GM10266 (cell line): ENCODE measurements at regions not wholly inside any gene's neighbourhood (a gene's known extent, or its start where the extent isn't known, plus 50 kb on each side); places are given as distances from the start of the nearest gene placed in this dataset.
A peak's percentile ranks its signal among the peaks of the same experiment; 100 is the strongest.

Source experiments
- DNase-seq: peaks from one replicate; pipeline ENCODE4 v3.0.0; 2012; ENCODE audit errors: extremely low spot score
- CTCF ChIP-seq: IDR thresholded peaks from 2 replicates; pipeline ENCODE4 v1.5.1; 2012; ENCODE audit warnings: mild to moderate bottlenecking, low read depth; ENCODE audit not compliant: control insufficient read depth, insufficient read depth; ENCODE audit errors: missing control alignments

- TF ChIP-seq CTCF: no peak
- no peak for DNase-seq
These were observed 98.4 kb downstream of the EFNB1 start for GRCh38 chrX:68927178-68927577.

GRCh38 chrX:68923147-68923546 lies 94.3 kb downstream of the EFNB1 start:
- TF ChIP-seq CTCF: no peak
- no peak for DNase-seq

- no peak for TF ChIP-seq CTCF
- no peak for DNase-seq
These were observed 93.2 kb downstream of the EFNB1 start for GRCh38 chrX:68922013-68922412.

- DNase-seq: no peak
- TF ChIP-seq CTCF: no peak
These were observed 91.7 kb downstream of the EFNB1 start for GRCh38 chrX:68920561-68920960.

- DNase-seq: no peak
- TF ChIP-seq CTCF: no peak
These were observed 90.9 kb downstream of the EFNB1 start for GRCh38 chrX:68919707-68920106.

GRCh38 chrX:68918202-68918601 lies 89.4 kb downstream of the EFNB1 start:
- peak; percentile 7 for TF ChIP-seq CTCF
- DNase-seq: no peak

GRCh38 chrX:68917799-68918198 lies 89.0 kb downstream of the EFNB1 start:
- no peak for DNase-seq
- TF ChIP-seq CTCF: no peak
